Activated CD4-positive, alpha-beta T cell treated with anti-CD3 and anti-CD28 coated beads, Interleukin-2, Interleukin-6, amounts not matched to agents 100 ng/mL and 50 ng/mL, durations not matched to agents 16 hours and 8 hours (primary cell): ENCODE measurements at regions not wholly inside any gene's neighbourhood (a gene's known extent, or its start where the extent isn't known, plus 50 kb on each side); places are given as distances from the start of the nearest gene placed in this dataset.

Source experiments
- DNase-seq: peaks from one replicate; pipeline ENCODE4 v3.0.0-alpha.2; 2020

GRCh38 chr18:60667016-60667415 is 294.4 kb upstream of the MC4R start:
- no peak for DNase-seq

GRCh38 chr18:60668583-60668982 is 296.0 kb upstream of the MC4R start:
- no peak for DNase-seq

- no peak for DNase-seq
These were observed 297.4 kb upstream of the MC4R start for GRCh38 chr18:60669938-60670337.

GRCh38 chr18:60671021-60671420 is 298.4 kb upstream of the MC4R start:
- no peak for DNase-seq

- no peak for DNase-seq
These were observed 302.6 kb upstream of the MC4R start for GRCh38 chr18:60675126-60675525.

- DNase-seq: no peak
These were observed 303.2 kb upstream of the MC4R start for GRCh38 chr18:60675801-60676200.

GRCh38 chr18:60676815-60677214 is 304.2 kb upstream of the MC4R start:
- no peak for DNase-seq

- DNase-seq: no peak
These were observed 312.4 kb upstream of the MC4R start for GRCh38 chr18:60684843-60685513.

- no peak for DNase-seq
These were observed 313.6 kb upstream of the MC4R start for GRCh38 chr18:60686142-60686541.

- DNase-seq: no peak
These were observed 318.5 kb upstream of the MC4R start for GRCh38 chr18:60691061-60691460.

GRCh38 chr18:60693426-60693825 is 320.9 kb upstream of the MC4R start:
- no peak for DNase-seq

GRCh38 chr18:60698901-60699300 is 326.3 kb upstream of the MC4R start:
- DNase-seq: no peak

- no peak for DNase-seq
These were observed 350.2 kb upstream of the MC4R start for GRCh38 chr18:60722742-60723141.

GRCh38 chr18:60732143-60732542 is 359.6 kb upstream of the MC4R start:
- DNase-seq: no peak

- DNase-seq: no peak
These were observed 366.6 kb upstream of the MC4R start for GRCh38 chr18:60739212-60739611.

- no peak for DNase-seq
These were observed 367.7 kb upstream of the MC4R start for GRCh38 chr18:60740313-60740712.

GRCh38 chr18:60746491-60746890 is 373.9 kb upstream of the MC4R start:
- DNase-seq: no peak

GRCh38 chr18:60746919-60747318 is 374.3 kb upstream of the MC4R start:
- no peak for DNase-seq

GRCh38 chr18:60753753-60754152 is 381.2 kb upstream of the MC4R start:
- no peak for DNase-seq

- no peak for DNase-seq
These were observed 381.9 kb upstream of the MC4R start for GRCh38 chr18:60754413-60755009.

GRCh38 chr18:60755134-60755533 is 382.6 kb upstream of the MC4R start:
- no peak for DNase-seq

- no peak for DNase-seq
These were observed 403.4 kb upstream of the MC4R start for GRCh38 chr18:60775978-60776377.

GRCh38 chr18:60784161-60784560 is 411.6 kb upstream of the MC4R start:
- no peak for DNase-seq

- no peak for DNase-seq
These were observed 422.2 kb upstream of the MC4R start for GRCh38 chr18:60794802-60795201.

GRCh38 chr18:60804415-60804814 is 431.8 kb upstream of the MC4R start:
- no peak for DNase-seq
